ENCODE measurements at regions not wholly inside any gene's neighbourhood (a gene's known extent, or its start where the extent isn't known, plus 50 kb on each side); places are given as distances from the start of the nearest gene placed in this dataset.

DNA sequence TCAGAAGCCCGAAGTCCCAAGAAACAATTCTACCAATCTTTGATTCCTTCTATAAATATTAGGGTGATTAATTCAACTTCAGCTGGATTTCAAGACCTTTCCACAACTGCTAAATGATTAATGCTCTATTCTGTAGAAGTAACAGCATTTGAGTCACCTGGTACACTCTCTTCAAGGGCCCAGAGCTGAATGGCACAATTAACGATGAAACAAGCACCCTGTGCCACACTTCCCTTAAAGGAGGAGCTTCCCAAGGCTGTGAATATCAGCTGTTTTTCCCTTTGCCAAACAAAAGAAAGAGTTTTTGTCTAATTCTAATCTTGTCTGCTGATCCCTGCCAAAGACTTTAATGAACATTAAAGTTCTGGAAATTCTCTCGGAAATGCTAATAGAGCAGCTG, 56.0 kb downstream of the BOD1L2 start:
- Histone ChIP-seq H3K4me2 (no peak overlapping the region), H3K9me3 (no peaks in the 10 kb centered on the region), H4K20me1 (no peaks in the 10 kb centered on the region), H3K27ac (no peak overlapping the region), H3K4me3 (no peak overlapping the region), H3K9ac (no peak overlapping the region), H3K4me1 (no peaks in the 10 kb centered on the region), H3K36me3 (no peaks in the 10 kb centered on the region), H3K27me3 (no peaks in the 10 kb centered on the region)
- no peak for TF ChIP-seq Cebpa-rat (IDR thresholded peaks at IDR 0.05)

DNA sequence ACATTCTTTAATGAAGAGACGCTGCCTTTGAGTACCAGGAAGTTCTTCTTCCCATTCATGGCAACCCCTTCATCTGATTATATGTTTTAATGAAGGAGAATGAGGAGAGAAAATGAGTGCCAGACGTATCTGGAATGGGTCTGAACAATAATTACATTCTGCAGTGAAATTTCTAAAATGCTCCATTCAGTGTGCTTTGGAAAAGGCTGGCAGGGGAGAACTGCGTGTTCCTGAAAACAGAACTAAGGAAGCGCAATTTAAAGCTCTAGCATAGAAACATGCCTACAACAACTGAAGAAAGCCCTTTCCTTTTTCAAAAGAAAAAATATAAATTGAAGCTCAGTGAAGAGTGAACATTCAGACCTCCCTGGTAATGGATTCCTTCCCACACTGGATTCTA, 58.8 kb downstream of the BOD1L2 start:
- no peak overlapping the region for H3K9ac ChIP-seq

DNA sequence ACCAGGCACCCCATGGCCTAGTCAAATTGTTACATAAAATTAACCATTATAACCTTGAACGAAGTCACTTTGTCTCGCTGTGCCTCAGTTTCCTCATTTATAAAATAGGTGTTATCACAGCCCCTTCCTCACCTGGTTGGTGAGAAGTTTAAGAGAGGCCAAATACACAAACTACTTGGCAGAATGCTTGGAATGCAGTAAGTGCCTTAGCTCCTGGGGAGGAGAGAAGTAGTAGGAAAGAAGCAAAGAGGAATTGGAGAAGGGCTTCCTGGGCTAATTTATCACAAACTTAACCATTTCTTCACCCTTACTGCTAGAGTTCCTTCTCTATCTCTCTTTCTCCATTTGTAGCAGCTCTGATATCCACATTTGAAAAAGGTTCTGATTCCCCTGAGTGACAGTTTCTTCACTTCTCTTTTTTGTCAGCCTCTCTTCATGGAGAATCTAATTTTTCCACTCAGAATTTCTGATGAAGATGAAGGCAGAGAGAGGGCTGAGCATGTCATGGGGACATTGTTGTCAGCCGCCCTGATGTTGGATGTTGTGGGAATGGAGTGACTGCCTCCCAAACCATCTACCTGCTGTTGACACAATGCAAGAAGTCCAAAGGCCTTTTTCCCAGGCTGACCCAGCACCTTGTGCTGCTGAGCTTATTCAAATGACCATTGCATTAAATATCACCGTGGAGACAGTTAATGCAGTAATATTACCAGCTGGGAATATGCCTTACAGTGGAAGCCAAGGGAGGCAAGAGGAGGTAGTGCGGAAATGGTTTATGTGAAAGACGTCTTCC, 60.4 kb downstream of the BOD1L2 start:
- Histone ChIP-seq H3K4me3 (no peak overlapping the region), H3K36me3 (no peaks in the 10 kb centered on the region), H4K20me1 (no peaks in the 10 kb centered on the region), H3K9ac (no peak overlapping the region), H3K4me1 (no peaks in the 10 kb centered on the region), H3K27me3 (no peaks in the 10 kb centered on the region), H3K27ac (no peak overlapping the region), H3K9me3 (no peaks in the 10 kb centered on the region), H3K4me2 (no peak overlapping the region)
- TF ChIP-seq Cebpa-rat (IDR thresholded peaks at IDR 0.05): no peak

More for the DNA sequence above, 58.8 kb downstream of the BOD1L2 start:
- Histone ChIP-seq H3K27ac (no peak overlapping the region), H4K20me1 (no peaks in the 10 kb centered on the region), H3K4me2 (no peak overlapping the region), H3K27me3 (no peaks in the 10 kb centered on the region), H3K4me3 (no peak overlapping the region), H3K9me3 (no peaks in the 10 kb centered on the region), H3K4me1 (no peaks in the 10 kb centered on the region), H3K36me3 (no peaks in the 10 kb centered on the region)
- TF ChIP-seq Cebpa-rat (IDR thresholded peaks at IDR 0.05): no peak

DNA sequence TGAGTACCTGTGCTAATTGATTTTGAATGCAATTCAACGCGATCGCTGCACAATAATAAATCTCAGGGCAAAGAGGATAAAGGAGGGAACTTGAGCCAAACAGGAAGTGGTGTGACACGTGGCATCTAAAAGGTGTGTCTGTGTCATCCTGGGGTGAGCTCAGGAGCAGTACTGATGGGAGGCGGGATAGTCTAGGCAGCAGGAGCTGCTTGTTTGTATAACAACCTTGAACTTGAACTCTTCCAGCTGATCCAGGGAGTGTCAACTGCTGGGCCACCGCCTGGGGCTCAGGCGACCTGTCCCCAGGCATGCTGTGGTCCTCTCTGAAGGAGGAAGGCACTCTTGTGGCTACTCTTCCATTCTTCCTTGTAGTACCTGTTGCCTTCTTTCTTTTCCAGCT, 61.2 kb downstream of the BOD1L2 start:
- H3K27me3 ChIP-seq: no peaks in the 10 kb centered on the region
- H3K9ac ChIP-seq: no peak overlapping the region
- no peak overlapping the region for H3K4me3 ChIP-seq
- H3K4me2 ChIP-seq: no peak overlapping the region
- H3K36me3 ChIP-seq: no peaks in the 10 kb centered on the region
- no peak overlapping the region for H3K27ac ChIP-seq
- H3K4me1 ChIP-seq: no peaks in the 10 kb centered on the region
- no peak for TF ChIP-seq Cebpa-rat (IDR thresholded peaks at IDR 0.05)
- H4K20me1 ChIP-seq: no peaks in the 10 kb centered on the region
- H3K9me3 ChIP-seq: no peaks in the 10 kb centered on the region

DNA sequence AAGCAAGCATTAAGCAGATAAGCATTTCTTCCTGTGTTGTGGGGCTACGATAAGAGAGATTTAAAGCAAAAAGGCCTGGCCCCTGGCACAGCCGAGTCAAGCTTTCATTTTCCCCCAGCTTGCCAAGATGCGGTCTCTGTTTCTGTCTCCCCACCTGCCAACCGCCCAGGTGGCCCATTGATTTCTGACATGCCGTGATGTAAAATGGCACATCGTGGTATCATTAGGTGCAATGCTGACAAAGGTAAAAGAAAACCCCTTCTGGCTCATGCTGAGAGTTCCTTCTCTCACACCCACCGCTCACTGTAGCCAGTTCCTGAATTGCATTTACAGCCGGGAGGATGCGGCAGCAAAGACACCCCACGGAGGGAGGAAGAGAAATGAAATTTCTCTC, 62.8 kb downstream of the BOD1L2 start:
- Histone ChIP-seq H3K36me3 (no peaks in the 10 kb centered on the region), H3K4me3 (no peak overlapping the region), H3K9ac (no peak overlapping the region), H3K27ac (no peak overlapping the region), H4K20me1 (no peaks in the 10 kb centered on the region), H3K4me1 (no peaks in the 10 kb centered on the region), H3K9me3 (no peaks in the 10 kb centered on the region), H3K4me2 (no peak overlapping the region), H3K27me3 (no peaks in the 10 kb centered on the region)
- no peak for TF ChIP-seq Cebpa-rat (IDR thresholded peaks at IDR 0.05)

DNA sequence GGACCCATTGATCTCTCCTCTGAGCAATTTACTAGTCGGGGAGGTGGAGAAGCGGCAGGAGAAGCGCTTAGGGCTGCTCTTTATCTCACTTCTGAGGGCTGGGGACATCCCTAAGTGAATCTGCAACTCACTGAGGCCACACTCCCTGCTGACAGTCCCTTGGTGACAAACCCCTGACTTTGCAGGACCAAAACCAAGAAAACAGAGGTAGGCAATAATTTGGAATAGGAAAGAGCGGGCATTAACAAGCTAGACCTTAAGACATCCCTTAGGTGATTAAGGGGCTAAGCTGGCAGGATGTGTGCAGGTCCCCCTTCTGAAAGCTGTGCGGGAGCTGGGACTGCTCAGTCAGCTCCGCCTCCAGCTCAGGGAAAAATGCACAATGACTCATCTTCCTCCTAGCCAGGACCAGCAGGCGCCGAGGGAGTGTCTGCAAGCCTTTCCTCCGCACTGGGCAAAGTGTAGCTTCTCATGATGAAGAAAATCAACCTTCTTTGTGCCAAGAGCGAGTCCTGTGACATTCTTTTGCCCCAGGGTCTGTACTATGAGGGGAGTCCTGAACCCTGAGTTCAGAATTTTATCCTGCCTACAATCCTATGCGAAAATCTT, 63.3 kb downstream of the BOD1L2 start:
- Histone ChIP-seq H3K4me3 (no peak overlapping the region), H4K20me1 (no peaks in the 10 kb centered on the region), H3K9me3 (no peaks in the 10 kb centered on the region), H3K27me3 (no peaks in the 10 kb centered on the region), H3K9ac (no peak overlapping the region), H3K4me1 (no peaks in the 10 kb centered on the region), H3K36me3 (no peaks in the 10 kb centered on the region), H3K4me2 (no peak overlapping the region), H3K27ac (no peak overlapping the region)
- no peak for TF ChIP-seq Cebpa-rat (IDR thresholded peaks at IDR 0.05)

DNA sequence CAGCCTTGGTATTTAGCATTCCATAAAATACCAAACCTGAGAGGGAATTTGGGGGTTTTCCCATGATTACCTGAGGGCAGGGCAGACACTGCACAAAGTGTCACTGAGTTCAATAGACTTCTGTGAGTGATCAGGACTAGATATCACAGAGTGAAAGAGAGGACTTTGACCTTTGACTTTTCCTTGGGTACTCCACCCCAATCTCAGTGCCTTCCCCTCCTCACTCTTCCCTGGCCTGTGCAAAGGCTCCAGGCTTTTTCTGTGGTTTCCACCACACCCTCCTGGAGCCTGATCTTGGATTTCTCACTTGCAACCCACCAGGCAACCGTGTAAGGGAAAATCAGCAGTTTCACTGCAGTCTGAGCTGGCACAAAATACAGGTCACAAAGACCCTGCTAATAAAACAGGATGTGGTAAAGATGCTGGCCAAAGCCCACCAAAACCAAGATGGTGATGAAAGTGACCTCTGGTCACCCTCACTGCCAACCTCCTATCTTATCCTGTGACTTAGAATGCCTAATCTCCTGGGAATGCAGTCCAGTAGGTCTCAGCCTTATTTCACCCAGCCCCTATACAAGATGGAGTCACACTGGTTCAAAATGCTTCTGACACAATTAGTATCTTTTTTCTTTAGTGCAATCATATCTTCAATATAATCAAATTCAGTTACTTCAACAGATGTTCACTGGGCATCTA, 64.0 kb downstream of the BOD1L2 start:
- H3K27ac ChIP-seq: no peak overlapping the region
- no peaks in the 10 kb centered on the region for H3K27me3 ChIP-seq
- H3K4me1 ChIP-seq: no peaks in the 10 kb centered on the region
- no peaks in the 10 kb centered on the region for H3K9me3 ChIP-seq
- H4K20me1 ChIP-seq: no peaks in the 10 kb centered on the region
- no peak overlapping the region for H3K9ac ChIP-seq
- no peak for TF ChIP-seq Cebpa-rat (IDR thresholded peaks at IDR 0.05)
- H3K4me2 ChIP-seq: no peak overlapping the region
- no peaks in the 10 kb centered on the region for H3K36me3 ChIP-seq
- no peak overlapping the region for H3K4me3 ChIP-seq

DNA sequence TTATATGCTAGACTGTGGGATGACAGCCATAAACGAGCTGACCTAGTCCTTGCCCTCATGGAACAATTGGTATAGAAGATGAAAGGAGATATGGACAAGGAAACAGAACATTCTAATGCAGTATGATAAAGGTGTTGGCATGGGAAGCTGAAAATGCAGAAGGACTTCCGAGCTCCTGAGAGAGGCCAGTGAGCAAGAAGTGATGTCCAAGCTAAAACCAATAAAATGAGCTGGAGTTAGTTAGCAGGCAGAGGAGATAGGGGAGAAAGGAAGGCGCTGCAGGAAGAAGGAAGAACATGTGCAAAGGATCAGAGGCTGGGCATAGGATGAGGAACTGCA, 64.5 kb downstream of the BOD1L2 start:
- Histone ChIP-seq H3K9ac (no peak overlapping the region), H3K9me3 (no peaks in the 10 kb centered on the region), H3K4me1 (no peaks in the 10 kb centered on the region), H3K4me3 (no peak overlapping the region), H3K27me3 (no peaks in the 10 kb centered on the region), H3K4me2 (no peak overlapping the region), H3K27ac (no peak overlapping the region), H3K36me3 (no peaks in the 10 kb centered on the region), H4K20me1 (no peaks in the 10 kb centered on the region)
- TF ChIP-seq Cebpa-rat (IDR thresholded peaks at IDR 0.05): no peak

DNA sequence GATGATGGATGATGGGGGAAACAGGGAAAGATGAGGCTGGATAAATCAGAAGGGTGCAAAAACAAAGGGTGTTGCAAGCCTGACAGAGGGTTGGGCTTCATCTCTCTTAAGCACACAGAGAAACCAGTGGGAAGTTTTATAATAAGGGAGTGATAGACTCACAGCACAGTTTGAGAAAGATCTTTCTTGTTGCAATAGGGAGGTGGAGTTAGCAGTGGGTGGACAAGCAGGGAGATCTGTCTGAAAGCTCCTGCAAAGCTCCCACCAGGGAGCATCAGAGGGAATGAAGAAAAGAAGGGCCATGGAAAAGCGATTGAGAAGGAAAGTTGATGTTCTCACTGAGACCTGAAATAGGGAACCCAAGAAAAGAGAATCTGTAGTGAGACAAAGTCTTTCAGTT, 64.9 kb downstream of the BOD1L2 start:
- H3K9me3 ChIP-seq: no peaks in the 10 kb centered on the region
- no peaks in the 10 kb centered on the region for H3K27me3 ChIP-seq
- no peak overlapping the region for H3K27ac ChIP-seq

DNA sequence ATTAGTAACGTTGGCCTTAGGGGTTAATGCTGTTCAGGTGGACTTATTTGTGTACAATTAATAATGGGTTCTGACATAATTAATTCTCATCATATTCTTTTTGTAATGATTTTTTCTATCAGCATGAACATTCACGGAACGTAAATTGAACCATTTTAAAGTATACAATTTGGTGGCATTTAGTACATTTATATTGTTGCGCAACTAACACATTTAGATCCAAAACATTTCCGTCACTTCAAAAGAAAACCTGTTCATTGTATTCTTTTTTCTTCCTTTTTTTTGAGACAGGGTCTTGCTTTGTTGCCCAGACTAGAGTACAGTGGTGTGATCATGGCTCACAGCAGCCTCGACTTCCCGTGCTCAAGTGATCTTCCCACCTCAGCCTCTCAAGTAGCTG, 65.8 kb downstream of the BOD1L2 start:
- H3K9ac ChIP-seq: no peak overlapping the region
- H3K27me3 ChIP-seq: no peaks in the 10 kb centered on the region
- H3K4me2 ChIP-seq: no peak overlapping the region
- no peaks in the 10 kb centered on the region for H4K20me1 ChIP-seq
- H3K4me1 ChIP-seq: no peaks in the 10 kb centered on the region
- peak; percentile 63; the same call in 1 of the 2 replicates for TF ChIP-seq Cebpa-rat (IDR thresholded peaks at IDR 0.05)
- H3K36me3 ChIP-seq: no peaks in the 10 kb centered on the region
- H3K9me3 ChIP-seq: no peaks in the 10 kb centered on the region
- no peak overlapping the region for H3K27ac ChIP-seq
- H3K4me3 ChIP-seq: no peak overlapping the region

More for the DNA sequence above, 64.9 kb downstream of the BOD1L2 start:
- Histone ChIP-seq H3K4me1 (no peaks in the 10 kb centered on the region), H3K36me3 (no peaks in the 10 kb centered on the region), H3K4me2 (no peak overlapping the region), H3K4me3 (no peak overlapping the region), H3K9ac (no peak overlapping the region), H4K20me1 (no peaks in the 10 kb centered on the region)
- no peak for TF ChIP-seq Cebpa-rat (IDR thresholded peaks at IDR 0.05)

Measured in BLaER1 (cell line).